Ovary (tissue), 7 donors: ENCODE measurements at regions not wholly inside any gene's neighbourhood (a gene's known extent, or its start where the extent isn't known, plus 50 kb on each side); places are given as distances from the start of the nearest gene placed in this dataset.

Experiments used
- DNase-seq, 5 donors: peaks; one replicate each; pipeline ENCODE4 v3.0.0-alpha.2; 2019 to 2020
- H3K27ac ChIP-seq, 2 donors: fragments of 200-600 bp; one replicate each; pipeline versions ENCODE4 v1.5.1 to v1.8.0; 2019 to 2022
- H3K27me3 ChIP-seq: fragments of 200-600 bp; one replicate; pipeline ENCODE4 v1.8.0; 2022
- H3K36me3 ChIP-seq: fragments of 200-600 bp; sonication (generic); one replicate; pipeline ENCODE4 v1.5.1; 2019
- H3K4me1 ChIP-seq: one replicate; pipeline ENCODE4 v1.8.1; 2013; ENCODE audit warnings: mild to moderate bottlenecking, moderate library complexity; ENCODE audit not compliant: insufficient read depth
- H3K4me3 ChIP-seq: fragments of 200-600 bp; sonication (generic); one replicate; pipeline ENCODE4 v1.5.1; 2017
- H3K9me3 ChIP-seq, 2 donors: fragments of 200-600 bp in 1 of 2; sonication (generic) in 1 of 2; one replicate each; pipeline versions ENCODE4 v1.5.1 to v1.8.1; 2013 to 2019; ENCODE audit warnings: mild to moderate bottlenecking in 1 of 2, moderate library complexity in 1 of 2
- CTCF ChIP-seq, 3 donors: fragments of 450-650 bp in 2 of 3; fragments of 200-600 bp in 1 of 3; IDR thresholded peaks; one replicate each; pipeline versions ENCODE4 v1.5.1 to v1.8.0; 2016 to 2022; ENCODE audit warnings: antibody characterized with exemption in 3 of 3, mild to moderate bottlenecking in 1 of 3
- EP300 ChIP-seq: sonication (generic); formaldehyde crosslinking; IDR thresholded peaks from one replicate; pipeline ENCODE4 v1.6.1; 2017; ENCODE audit warnings: antibody characterized with exemption
- POLR2A ChIP-seq: fragments of 450-650 bp; IDR thresholded peaks from one replicate; pipeline ENCODE4 v1.6.1; 2017; ENCODE audit warnings: antibody characterized with exemption, mild to moderate bottlenecking, moderate library complexity
- WGBS, 3 donors: extraction: QIAGEN DNeasy Blood & Tissue Kit in 1 of 3; methylation state at CpG; one replicate each; pipeline versions ENCODE4 v1.1.5 to v1.1.7; 2013 to 2017; 5-methylcytosine and 5-hydroxymethylcytosine counted together
- intact Hi-C, 4 donors: fragments of 100-400 bp; cut with DNase I; formaldehyde crosslinking; loops; one replicate each; pipeline versions ENCODE4 v1.11.0 to v1.15.1; 2022 to 2023
- donor health status: DM: no; HTN: no; CAD: no; lungs with moderate emphysema.
- donor health status: DM: no; HTN: no; CAD: no.
- donor health status: Bipolar disorder and iron deficiency.
- donor health status: DM: no; HTN: no; CAD: no.
- donor health status: DM: yes; HTN: yes; CAD: no.

- Histone ChIP-seq H3K9me3 (no peaks in the 10 kb centered on the region), H3K4me3 (no peak overlapping the region), H3K36me3 (no peaks in the 10 kb centered on the region), H3K27me3 (no peaks in the 10 kb centered on the region), H3K27ac (no peak overlapping the region), H3K4me1 (no peaks in the 10 kb centered on the region)
- DNase-seq: no peak
- intact Hi-C loops: no loop called here
- no peak for TF ChIP-seq CTCF (IDR thresholded peaks at IDR 0.05)
- TF ChIP-seq EP300: no peak
- no peak for TF ChIP-seq POLR2A
- 87 to 92% (median 90%) methylated on average over 7 of the region's 7 CpGs for WGBS, 3 donors
Measured at GRCh38 chr1:58430421-58431275, 115.9 kb downstream of the OMA1 start.

GRCh38 chr1:58426918-58427317 lies 119.6 kb downstream of the OMA1 start:
- Histone ChIP-seq H3K36me3 (no peaks in the 10 kb centered on the region), H3K27ac (no peak overlapping the region), H3K27me3 (no peaks in the 10 kb centered on the region), H3K4me1 (no peaks in the 10 kb centered on the region), H3K9me3 (no peaks in the 10 kb centered on the region), H3K4me3 (no peak overlapping the region)
- intact Hi-C loops: no loop called here
- WGBS, 3 donors: 93 to 98% (median 97%) methylated on average over 2 of the region's 2 CpGs
- TF ChIP-seq POLR2A: no peak
- TF ChIP-seq CTCF (IDR thresholded peaks at IDR 0.05): no peak
- TF ChIP-seq EP300: no peak
- no peak for DNase-seq

GRCh38 chr1:58422436-58422835 lies 124.1 kb downstream of the OMA1 start:
- H3K27ac ChIP-seq: no peak overlapping the region
- no peaks in the 10 kb centered on the region for H3K27me3 ChIP-seq
- H3K4me1 ChIP-seq: no peaks in the 10 kb centered on the region
- no peaks in the 10 kb centered on the region for H3K9me3 ChIP-seq
- TF ChIP-seq CTCF (IDR thresholded peaks at IDR 0.05) (no peak), EP300 (no peak), POLR2A (no peak)
- intact Hi-C loops: no loop called here
- no peak for DNase-seq
- H3K4me3 ChIP-seq: no peak overlapping the region
- 46 to 58% (median 55%) methylated on average over 4 of the region's 4 CpGs for WGBS, 3 donors
- H3K36me3 ChIP-seq: no peaks in the 10 kb centered on the region

GRCh38 chr1:58418283-58419228 lies 128.0 kb downstream of the OMA1 start:
- intact Hi-C loops: no loop called here

More at GRCh38 chr1:58418283-58419228, 128.0 kb downstream of the OMA1 start:
- no peak for TF ChIP-seq POLR2A
- TF ChIP-seq EP300: no peak
- no peak for TF ChIP-seq CTCF (IDR thresholded peaks at IDR 0.05)
- Histone ChIP-seq H3K4me3 (no peak overlapping the region), H3K4me1 (no peaks in the 10 kb centered on the region), H3K27me3 (no peaks in the 10 kb centered on the region), H3K27ac (no peak overlapping the region), H3K9me3 (no peaks in the 10 kb centered on the region), H3K36me3 (no peaks in the 10 kb centered on the region)
- DNase-seq: no peak
- WGBS, 3 donors: 43 to 94% (median 91%) methylated on average over 2 of the region's 2 CpGs
